GM12878 (cell line): ENCODE measurements at regions not wholly inside any gene's neighbourhood (a gene's known extent, or its start where the extent isn't known, plus 50 kb on each side); places are given as distances from the start of the nearest gene placed in this dataset.

ENCODE experiments used
- ATAC-seq: fragments of 200-7000 bp; cut with Tn5 transposase; 3 replicates; pipeline ENCODE4 v1.9.1; 2020; ENCODE audit warnings: mild to moderate bottlenecking, moderate library complexity
- BruUV-seq: library from RNA; stranded (reverse); fragments of 400-500 nt; replicated peaks from 2 replicates; lab custom pipeline; 2021; lab: Mats Ljungman, UMichigan
- CTCF ChIA-PET: fragments of 300-600 bp; sonication (Branson Sonifier 250); formaldehyde crosslinking; extraction: SDS; loops from one replicate; lab custom pipeline; 2021; ENCODE audit warnings: inconsistent platforms; lab: Yijun Ruan, JAX
- POLR2A ChIA-PET: fragments of 350-600 bp; formaldehyde crosslinking; extraction: SDS; loops from one replicate; lab custom pipeline; 2021; ENCODE audit warnings: inconsistent platforms; lab: Charles Lee
- RAD21 ChIA-PET: fragments of 300-600 bp; sonication (Branson Sonifier 250); formaldehyde crosslinking; loops from one replicate; lab custom pipeline; 2023; ENCODE audit warnings: antibody characterized with exemption; ENCODE audit not compliant: unreplicated experiment; lab: Charles Lee
- SMC1A ChIA-PET: fragments of 300-600 bp; sonication (Branson Sonifier 250); formaldehyde crosslinking; loops from one replicate; lab custom pipeline; 2023; ENCODE audit not compliant: unreplicated experiment, uncharacterized antibody; lab: Charles Lee
- DNase-seq: peaks from one replicate; pipeline ENCODE4 v3.0.0-alpha.2; 2011; ENCODE audit warnings: low read depth, low spot score
- FAIRE-seq: peaks from 3 replicates; lab custom pipeline; 2011; peaks lifted over from hg19 to GRCh38; lab: Jason Lieb, UNC
- H2AFZ ChIP-seq: 2 replicates; pipeline ENCODE4 v1.6.0; 2011; ENCODE audit warnings: low read depth, low read length, control low read depth; ENCODE audit not compliant: control insufficient read depth
- H3K27ac ChIP-seq: 2 replicates; pipeline ENCODE4 v1.5.1; 2011; ENCODE audit warnings: control low read depth; ENCODE audit not compliant: control insufficient read depth, insufficient read depth
- H3K27me3 ChIP-seq, 2 experiments: replicated peaks in 1 of 2; 2 replicates each; pipeline versions ENCODE4 v1.6.0 to v1.6.1; 2011; ENCODE audit warnings: low read length in 1 of 2; ENCODE audit not compliant: control insufficient read depth in 2 of 2, insufficient read depth in 2 of 2
- H3K36me3 ChIP-seq, 2 experiments: 2 replicates each; pipeline ENCODE4 v1.5.1; 2011; ENCODE audit warnings: low read length in 1 of 2; ENCODE audit not compliant: control insufficient read depth in 2 of 2, insufficient read depth in 2 of 2
- H3K4me1 ChIP-seq: 2 replicates; pipeline ENCODE4 v1.6.1; 2011; ENCODE audit warnings: mild to moderate bottlenecking, low read length, moderate library complexity, mixed read lengths; ENCODE audit not compliant: control insufficient read depth, insufficient read depth
- H3K4me2 ChIP-seq: 2 replicates; pipeline ENCODE4 v1.6.0; 2011; ENCODE audit warnings: control low read depth; ENCODE audit not compliant: control insufficient read depth, insufficient read depth
- H3K4me3 ChIP-seq: fragments of 200-600 bp; sonication (generic); 2 replicates; pipeline ENCODE4 v1.5.1; 2016
- H3K79me2 ChIP-seq: 2 replicates; pipeline ENCODE4 v1.6.0; 2011; ENCODE audit warnings: low read length; ENCODE audit not compliant: control insufficient read depth, insufficient read depth
- H3K9ac ChIP-seq: 2 replicates; pipeline ENCODE4 v1.8.0; 2011; ENCODE audit warnings: low read length, control low read depth, mixed read lengths; ENCODE audit not compliant: control insufficient read depth, insufficient read depth
- H3K9me3 ChIP-seq: replicated peaks from 3 replicates; pipeline ENCODE4 v1.5.1; 2011; ENCODE audit warnings: mild to moderate bottlenecking, low read length; ENCODE audit not compliant: control insufficient read depth, insufficient read depth
- H4K20me1 ChIP-seq: 2 replicates; pipeline ENCODE4 v1.6.0; 2011; ENCODE audit not compliant: control insufficient read depth, insufficient read depth
- ATF2 ChIP-seq: IDR thresholded peaks from 2 replicates; pipeline ENCODE4 v1.6.1; 2012; ENCODE audit warnings: low read length, inconsistent platforms
- CBX5 ChIP-seq: sonication (generic); IDR thresholded peaks from 2 replicates; pipeline ENCODE4 v1.6.1; 2016; ENCODE audit warnings: low read depth, moderate library complexity, mild to moderate bottlenecking, inconsistent platforms
- FOS ChIP-seq: IDR thresholded peaks from 3 replicates; pipeline ENCODE4 v1.6.1; 2011; ENCODE audit warnings: borderline replicate concordance; ENCODE audit not compliant: insufficient read length; ENCODE audit errors: extremely low read depth
- IKZF2 ChIP-seq, 2 experiments: fragments of 450-650 bp; IDR thresholded peaks; 2 replicates each; pipeline ENCODE4 v1.6.1; 2017; ENCODE audit warnings: mild to moderate bottlenecking in 2 of 2, moderate library complexity in 2 of 2
- IRF4 ChIP-seq: IDR thresholded peaks from 2 replicates; pipeline ENCODE4 v1.6.1; 2011; ENCODE audit warnings: low read depth, low read length
- MLLT1 ChIP-seq: fragments of 450-650 bp; IDR thresholded peaks from 2 replicates; pipeline ENCODE4 v1.6.1; 2016; ENCODE audit warnings: mild to moderate bottlenecking
- NFYA ChIP-seq: IDR thresholded peaks from 2 replicates; pipeline ENCODE4 v1.6.1; 2011; ENCODE audit warnings: low read depth, mild to moderate bottlenecking, low read length, improper control_type of control experiment, borderline replicate concordance
- NFYB ChIP-seq: IDR thresholded peaks from 2 replicates; pipeline ENCODE4 v1.6.1; 2011; ENCODE audit warnings: low read depth, mild to moderate bottlenecking, low read length, improper control_type of control experiment, moderate library complexity; ENCODE audit not compliant: insufficient read depth
- PAX5 ChIP-seq: IDR thresholded peaks from 2 replicates; pipeline ENCODE4 v1.6.1; 2011; ENCODE audit warnings: low read depth, low read length, borderline replicate concordance
- PRDM15 ChIP-seq: fragments of 450-650 bp; formaldehyde crosslinking; IDR thresholded peaks from 2 replicates; pipeline ENCODE4 v1.4.0; 2020; ENCODE audit warnings: mild to moderate bottlenecking, moderate library complexity
- SPI1 ChIP-seq: IDR thresholded peaks from 2 replicates; pipeline ENCODE4 v1.6.1; 2011; ENCODE audit warnings: low read depth, mild to moderate bottlenecking, low read length, moderate library complexity, borderline replicate concordance; ENCODE audit not compliant: insufficient read depth
- STAT1 ChIP-seq: fragments of 450-650 bp; conservative IDR thresholded peaks from 2 replicates; pipeline ENCODE4 v1.6.1; 2014; ENCODE audit warnings: antibody characterized with exemption, mild to moderate bottlenecking
- YY1 ChIP-seq: IDR thresholded peaks from 2 replicates; pipeline ENCODE4 v1.6.1; 2011; ENCODE audit warnings: low read depth, mild to moderate bottlenecking, low read length
- ZBTB40 ChIP-seq: fragments of 450-650 bp; IDR thresholded peaks from 2 replicates; pipeline ENCODE4 v1.6.1; 2016; ENCODE audit warnings: mild to moderate bottlenecking, moderate library complexity, borderline replicate concordance
- WGBS: methylation state at CpG from one replicate; pipeline ENCODE4 v1.1.6; 2016; ENCODE audit warnings: low lambda C conversion rate; ENCODE audit not compliant: insufficient replicate concordance, insufficient coverage; ENCODE audit errors: missing lambda C conversion rate; 5-methylcytosine and 5-hydroxymethylcytosine counted together
- in situ Hi-C: fragments of 300-500 bp; cut with MboI; formaldehyde crosslinking; loops from 9 replicates; pipeline ENCODE4 v1.14.3; 2018; ENCODE audit warnings: mixed read lengths
- intact Hi-C: fragments of 100-400 bp; cut with micrococcal nuclease; formaldehyde crosslinking; loops from one replicate; pipeline ENCODE4 v1.14.2; 2022; ENCODE audit not compliant: unreplicated experiment

- no peak for FAIRE-seq
Measured at GRCh38 chr2:153299217-153299616, 179.3 kb downstream of the RPRM start.

More at GRCh38 chr2:153299217-153299616, 179.3 kb downstream of the RPRM start:
- H3K4me1 ChIP-seq, result no peaks in the 10 kb centered on the region
- DNase-seq, result no peak
- SMC1A ChIA-PET, result no interaction called here
- no peak overlapping the region for H2AFZ ChIP-seq
- no peak overlapping the region for H3K4me2 ChIP-seq
- no peak overlapping the region for H3K9ac ChIP-seq
- TF ChIP-seq NFYA, result no peak
- TF ChIP-seq PRDM15 (CRISPR knock-in tag), result no peak
- no peak for TF ChIP-seq PAX5
- TF ChIP-seq FOS, result no peak
- TF ChIP-seq NFYB, result no peak
- TF ChIP-seq IRF4, result no peak
- TF ChIP-seq ZBTB40, result no peak
- TF ChIP-seq STAT1, result no peak
- no peak for TF ChIP-seq CBX5
- TF ChIP-seq IKZF2 (IDR thresholded peaks at IDR 0.05), result no peak
- no peak for TF ChIP-seq SPI1
- no peak for TF ChIP-seq MLLT1
- TF ChIP-seq YY1, result no peak
- TF ChIP-seq ATF2, result no peak
- TF ChIP-seq, all 136 proteins: peak for 0
- CTCF ChIA-PET, result no interaction called here
- Histone ChIP-seq H4K20me1 (no peaks in the 10 kb centered on the region), H3K9me3 (no peaks in the 10 kb centered on the region), H3K27me3 (no peaks in the 10 kb centered on the region), H3K4me3 (no peak overlapping the region), H3K27ac (no peak overlapping the region), H3K79me2 (no peaks in the 10 kb centered on the region), H3K36me3 (no peaks in the 10 kb centered on the region)
- WGBS, result 2% methylated on average over 3 of the region's 3 CpGs
- no TSS peak for BruUV-seq
- no peak for ATAC-seq
- RAD21 ChIA-PET, result no interaction called here
- POLR2A ChIA-PET, result no interaction called here
- intact Hi-C loops (no loop called here), in situ Hi-C loops (no loop called here)
